ENCODE measurements at regions not wholly inside any gene's neighbourhood (a gene's known extent, or its start where the extent isn't known, plus 50 kb on each side); places are given as distances from the start of the nearest gene placed in this dataset.
A peak's percentile ranks its signal among the peaks of the same experiment; 100 is the strongest.

DNA sequence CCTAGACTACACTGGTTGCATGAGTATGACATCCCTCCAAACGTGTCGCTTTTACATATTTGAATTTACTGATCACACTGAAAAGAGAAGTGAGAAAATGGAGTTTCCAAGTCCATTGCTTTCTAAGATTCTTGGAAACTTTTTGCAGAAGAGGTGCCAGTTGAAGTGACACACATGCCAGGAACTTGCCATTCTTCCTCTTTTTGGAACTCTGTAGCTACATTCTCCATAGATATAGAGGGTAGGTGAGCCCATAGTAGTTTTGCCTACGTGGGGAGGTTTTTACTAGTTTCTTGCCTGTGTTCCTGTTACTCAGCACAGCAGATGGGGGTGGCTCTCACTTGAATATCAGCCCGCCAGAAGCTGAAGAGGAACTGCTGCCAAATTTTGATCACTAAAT is 286.6 kb upstream of the NRP1 start:
- in situ Hi-C loops (cut with HindIII; ENCODE audit: low sequenced_read_pairs), result no loop called here
- DNase-seq (ENCODE audit: low read depth, low spot score), result no peak
- H3K4me3 ChIP-seq (ENCODE audit: low read depth, low read length), result no peak overlapping the region
- no peak for TF ChIP-seq CTCF (IDR thresholded peaks at IDR 0.05; ENCODE audit: low read depth, low read length)

- no peak overlapping the region for H3K4me3 ChIP-seq (ENCODE audit: low read depth, low read length)
- no peak for TF ChIP-seq CTCF (IDR thresholded peaks at IDR 0.05; ENCODE audit: low read depth, low read length)
These were observed 283.7 kb upstream of the NRP1 start for GRCh38 chr10:33618196-33618595.

DNA sequence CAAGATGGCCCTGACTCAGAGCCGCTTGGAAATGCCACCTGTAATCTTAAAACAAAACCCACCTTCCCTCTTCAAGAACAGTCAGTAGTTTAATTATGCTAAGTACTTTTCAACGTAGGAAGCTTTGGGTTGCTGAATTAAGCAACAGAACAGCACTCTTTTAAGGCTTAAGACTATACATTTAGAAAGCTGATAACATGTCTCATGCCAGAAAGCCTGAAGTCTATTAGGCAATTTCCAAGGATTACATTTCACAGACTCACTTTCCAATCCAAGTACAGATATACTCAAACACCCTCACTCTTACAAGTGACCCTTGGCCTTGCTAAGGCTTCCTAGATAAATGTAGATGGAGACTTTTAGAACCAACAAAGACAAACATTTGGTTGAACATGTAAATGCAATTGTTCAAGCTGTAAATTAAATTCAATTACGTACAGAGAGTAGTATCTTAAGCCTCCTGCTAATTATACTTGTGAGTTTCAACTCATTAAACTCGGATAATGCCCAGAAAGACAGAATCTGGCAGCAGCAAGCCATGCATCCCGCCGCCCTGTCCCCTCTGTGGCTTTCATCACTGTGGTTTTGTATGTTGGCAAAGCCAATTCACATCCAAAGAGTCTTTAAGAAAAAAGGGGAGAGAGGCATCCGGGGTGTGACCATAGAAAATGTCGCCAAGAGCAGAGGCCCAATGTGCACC is 283.1 kb upstream of the NRP1 start:
- DNase-seq (ENCODE audit: low read depth, low spot score), result no peak
- TF ChIP-seq CTCF (IDR thresholded peaks at IDR 0.05; ENCODE audit: low read depth, low read length), result no peak
- H3K4me3 ChIP-seq (ENCODE audit: low read depth, low read length), result no peak overlapping the region
- in situ Hi-C loops (cut with HindIII; ENCODE audit: low sequenced_read_pairs), result no loop called here

More at GRCh38 chr10:33618196-33618595, 283.7 kb upstream of the NRP1 start:
- in situ Hi-C loops (cut with HindIII; ENCODE audit: low sequenced_read_pairs), result no loop called here
- no peak for DNase-seq (ENCODE audit: low read depth, low spot score)

DNA sequence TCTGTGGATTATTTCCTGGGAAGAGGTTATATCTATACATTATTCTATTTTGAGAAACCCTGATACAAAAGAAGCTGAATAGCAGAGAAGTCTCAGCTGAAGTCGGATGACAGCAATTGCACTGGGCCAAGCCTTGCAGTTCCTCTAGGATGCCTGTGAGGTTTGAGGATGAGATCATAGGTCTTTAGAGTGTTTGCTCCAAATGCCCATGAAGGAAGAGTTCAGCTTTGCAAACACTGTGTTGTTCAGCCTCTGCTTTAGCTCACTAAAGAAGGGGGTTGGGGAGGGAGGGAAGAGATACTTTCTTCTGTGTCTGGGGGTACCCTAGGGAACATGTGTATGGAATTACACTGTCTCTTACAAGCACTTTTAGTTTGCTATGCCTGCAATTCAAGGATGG is 282.5 kb upstream of the NRP1 start:
- in situ Hi-C loops (cut with HindIII; ENCODE audit: low sequenced_read_pairs), result no loop called here
- H3K4me3 ChIP-seq (ENCODE audit: low read depth, low read length), result no peak overlapping the region
- peak; percentile 14 for DNase-seq (ENCODE audit: low read depth, low spot score)
- TF ChIP-seq CTCF (IDR thresholded peaks at IDR 0.05; ENCODE audit: low read depth, low read length), result no peak

GRCh38 chr10:33612551-33612950 is 278.1 kb upstream of the NRP1 start:
- in situ Hi-C loops (cut with HindIII; ENCODE audit: low sequenced_read_pairs), result no loop called here
- H3K4me3 ChIP-seq (ENCODE audit: low read depth, low read length), result no peak overlapping the region
- DNase-seq (ENCODE audit: low read depth, low spot score), result peak; percentile 80
- TF ChIP-seq CTCF (IDR thresholded peaks at IDR 0.05; ENCODE audit: low read depth, low read length), result no peak

- no peak for DNase-seq (ENCODE audit: low read depth, low spot score)
- TF ChIP-seq CTCF (IDR thresholded peaks at IDR 0.05; ENCODE audit: low read depth, low read length), result no peak
- in situ Hi-C loops (cut with HindIII; ENCODE audit: low sequenced_read_pairs), result no loop called here
- no peak overlapping the region for H3K4me3 ChIP-seq (ENCODE audit: low read depth, low read length)
These were observed 277.6 kb upstream of the NRP1 start for GRCh38 chr10:33612116-33612515.

Data from astrocyte of the spinal cord (primary cell).